ENCODE measurements at regions not wholly inside any gene's neighbourhood (a gene's known extent, or its start where the extent isn't known, plus 50 kb on each side); places are given as distances from the start of the nearest gene placed in this dataset.

- H2AFZ ChIP-seq (ENCODE audit: low read length), result no peak overlapping the region
- no peak overlapping the region for H3K9ac ChIP-seq (ENCODE audit: low read length)
- H3K79me2 ChIP-seq (ENCODE audit: low read length), result no peaks in the 10 kb centered on the region
- ATAC-seq, result no peak
- ChIA-PET CTCF (no interaction called here), POLR2A (ENCODE audit: unreplicated experiment) (no interaction called here)
- H3F3A ChIP-seq (ENCODE audit: low read length, unreplicated experiment), result no peaks in the 10 kb centered on the region
- H3K27me3 ChIP-seq (ENCODE audit: low read length), result no peaks in the 10 kb centered on the region
- H3K4me3 ChIP-seq (ENCODE audit: low read length), result no peak overlapping the region
- H3K9me2 ChIP-seq (replicated peaks; ENCODE audit: low read length), result no peaks in the 10 kb centered on the region
- TF ChIP-seq EZH2 (IDR thresholded peaks at IDR 0.05; ENCODE audit: low read length, unreplicated experiment), result no peak
- TF ChIP-seq EZH2phosphoT487 (IDR thresholded peaks at IDR 0.05; ENCODE audit: borderline replicate concordance, low read length), result no peak
- TF ChIP-seq CTCF (conservative IDR thresholded peaks at IDR 0.05; ENCODE audit: low read depth, low read length), result no peak
- H3K9me3 ChIP-seq (ENCODE audit: low read length), result no peaks in the 10 kb centered on the region
- no peak overlapping the region for H3K4me2 ChIP-seq (ENCODE audit: low read length)
- no peak overlapping the region for H3K27ac ChIP-seq (ENCODE audit: low read length)
- BruUV-seq (replicated peaks), result no TSS peak
- no peaks in the 10 kb centered on the region for H4K20me1 ChIP-seq (ENCODE audit: low read length)
- H3K36me3 ChIP-seq (ENCODE audit: low read depth, low read length), result no peaks in the 10 kb centered on the region
- DNase-seq, result no peak
- no peaks in the 10 kb centered on the region for H3K4me1 ChIP-seq (ENCODE audit: insufficient read depth, low read length)
- intact Hi-C loops (cut with micrococcal nuclease), result no loop called here
Measured at GRCh38 chr2:62559582-62559981, 53.6 kb upstream of the TMEM17 start.

DNA sequence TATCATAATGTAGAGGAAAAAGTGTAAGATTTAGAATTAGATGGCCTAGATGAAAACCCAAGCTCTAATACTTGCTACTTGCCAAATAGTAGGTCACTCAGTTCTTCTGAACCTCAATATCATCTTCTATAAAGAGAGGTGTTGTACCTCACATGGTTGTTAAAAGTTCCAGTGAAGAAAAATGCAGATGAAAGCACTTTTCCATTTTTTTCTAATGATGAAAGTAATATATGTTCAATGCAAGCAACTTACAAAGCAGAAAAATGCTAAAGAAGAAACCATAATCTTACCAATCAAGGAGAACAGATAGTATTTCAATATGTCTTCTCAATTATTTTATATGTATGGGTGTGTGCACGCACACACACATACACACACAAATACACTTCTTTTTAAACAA lies 52.7 kb upstream of the TMEM17 start:
- no peak overlapping the region for H3K9ac ChIP-seq (ENCODE audit: low read length)
- no peak overlapping the region for H3K4me3 ChIP-seq (ENCODE audit: low read length)
- no peaks in the 10 kb centered on the region for H3F3A ChIP-seq (ENCODE audit: low read length, unreplicated experiment)
- H3K4me2 ChIP-seq (ENCODE audit: low read length), result no peak overlapping the region
- no peaks in the 10 kb centered on the region for H3K9me3 ChIP-seq (ENCODE audit: low read length)
- no peaks in the 10 kb centered on the region for H3K27me3 ChIP-seq (ENCODE audit: low read length)
- no peaks in the 10 kb centered on the region for H4K20me1 ChIP-seq (ENCODE audit: low read length)
- H3K79me2 ChIP-seq (ENCODE audit: low read length), result no peaks in the 10 kb centered on the region
- CTCF ChIA-PET, result no interaction called here
- POLR2A ChIA-PET (ENCODE audit: unreplicated experiment), result no interaction called here
- no peaks in the 10 kb centered on the region for H3K36me3 ChIP-seq (ENCODE audit: low read depth, low read length)
- H2AFZ ChIP-seq (ENCODE audit: low read length), result no peak overlapping the region
- no peaks in the 10 kb centered on the region for H3K4me1 ChIP-seq (ENCODE audit: insufficient read depth, low read length)
- TF ChIP-seq CTCF (conservative IDR thresholded peaks at IDR 0.05; ENCODE audit: low read depth, low read length), result no peak
- no peak for TF ChIP-seq EZH2phosphoT487 (IDR thresholded peaks at IDR 0.05; ENCODE audit: borderline replicate concordance, low read length)
- no peaks in the 10 kb centered on the region for H3K9me2 ChIP-seq (replicated peaks; ENCODE audit: low read length)
- no peak for DNase-seq
- intact Hi-C loops (cut with micrococcal nuclease), result no loop called here
- H3K27ac ChIP-seq (ENCODE audit: low read length), result no peak overlapping the region
- BruUV-seq (replicated peaks), result no TSS peak
- no peak for ATAC-seq

GRCh38 chr2:62556086-62556485 lies 50.1 kb upstream of the TMEM17 start:
- BruUV-seq (replicated peaks), result no TSS peak
- no peaks in the 10 kb centered on the region for H3F3A ChIP-seq (ENCODE audit: low read length, unreplicated experiment)
- H3K27ac ChIP-seq (ENCODE audit: low read length), result no peak overlapping the region
- no peak overlapping the region for H3K9ac ChIP-seq (ENCODE audit: low read length)
- H3K4me2 ChIP-seq (ENCODE audit: low read length), result no peak overlapping the region
- intact Hi-C loops (cut with micrococcal nuclease), result no loop called here
- POLR2A ChIA-PET (ENCODE audit: unreplicated experiment), result no interaction called here
- CTCF ChIA-PET, result no interaction called here
- H3K4me3 ChIP-seq (ENCODE audit: low read length), result no peak overlapping the region
- no peak for ATAC-seq
- no peaks in the 10 kb centered on the region for H3K36me3 ChIP-seq (ENCODE audit: low read depth, low read length)
- no peaks in the 10 kb centered on the region for H3K4me1 ChIP-seq (ENCODE audit: insufficient read depth, low read length)
- H3K9me3 ChIP-seq (ENCODE audit: low read length), result no peaks in the 10 kb centered on the region
- no peak overlapping the region for H2AFZ ChIP-seq (ENCODE audit: low read length)
- no peak for TF ChIP-seq EZH2 (IDR thresholded peaks at IDR 0.05; ENCODE audit: low read length, unreplicated experiment)
- no peak for TF ChIP-seq EZH2phosphoT487 (IDR thresholded peaks at IDR 0.05; ENCODE audit: borderline replicate concordance, low read length)
- TF ChIP-seq CTCF (conservative IDR thresholded peaks at IDR 0.05; ENCODE audit: low read depth, low read length), result no peak
- no peaks in the 10 kb centered on the region for H4K20me1 ChIP-seq (ENCODE audit: low read length)
- no peaks in the 10 kb centered on the region for H3K9me2 ChIP-seq (replicated peaks; ENCODE audit: low read length)
- H3K79me2 ChIP-seq (ENCODE audit: low read length), result no peaks in the 10 kb centered on the region
- no peak for DNase-seq
- no peaks in the 10 kb centered on the region for H3K27me3 ChIP-seq (ENCODE audit: low read length)

Measured in PC-3 (cell line).